GM12801 (cell line): ENCODE measurements at regions not wholly inside any gene's neighbourhood (a gene's known extent, or its start where the extent isn't known, plus 50 kb on each side); places are given as distances from the start of the nearest gene placed in this dataset.

Experiments
- TF ChIP-seq, protein P1 (sequence below): IDR thresholded peaks from one replicate; pipeline ENCODE4 v1.5.1; 2011; ENCODE audit warnings: control low read depth; ENCODE audit not compliant: insufficient read length; ENCODE audit errors: extremely low read depth

DNA sequence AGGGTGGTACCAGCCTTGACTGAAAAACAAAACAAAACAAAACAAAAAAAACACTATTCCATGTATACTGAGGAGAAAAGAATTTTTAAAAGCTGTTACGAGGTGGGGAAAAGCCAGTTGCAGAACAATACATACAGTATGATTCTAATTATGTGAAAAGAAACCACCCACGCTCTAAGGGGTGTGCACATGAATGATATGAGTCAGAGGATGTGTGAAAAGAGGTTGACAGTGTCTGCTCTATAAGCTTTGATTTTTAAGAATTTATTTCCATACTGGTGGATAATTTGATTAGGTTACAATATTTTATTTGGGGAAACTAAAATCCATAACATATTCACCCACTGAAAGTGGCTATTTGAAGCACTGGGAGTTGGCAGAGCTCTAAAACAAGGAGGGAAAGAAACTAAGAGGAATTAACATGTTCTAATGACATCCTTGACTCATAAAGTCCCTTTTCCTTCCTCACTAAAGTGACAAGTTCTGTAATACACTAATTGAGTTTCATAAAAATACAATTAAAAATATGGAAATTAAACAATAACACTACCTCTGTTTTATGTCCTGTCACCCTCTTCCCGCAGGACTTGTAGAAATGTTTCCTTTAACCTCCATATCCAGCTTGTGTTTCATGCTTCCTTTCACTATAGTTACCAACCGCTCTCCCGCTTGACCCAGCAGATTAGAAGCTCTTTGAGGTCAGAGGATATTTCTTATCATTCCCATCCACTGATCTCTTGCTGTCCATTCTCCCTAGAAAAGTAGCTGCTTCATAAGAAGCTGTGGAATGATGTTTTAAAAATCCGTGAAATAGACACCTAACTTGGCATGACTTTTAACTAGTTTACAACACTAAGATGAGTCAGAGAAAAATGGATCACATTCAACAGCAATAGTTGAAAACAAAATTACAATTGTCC is 118.6 kb upstream of the CCDC28A start:
- TF ChIP-seq, protein P1, sequence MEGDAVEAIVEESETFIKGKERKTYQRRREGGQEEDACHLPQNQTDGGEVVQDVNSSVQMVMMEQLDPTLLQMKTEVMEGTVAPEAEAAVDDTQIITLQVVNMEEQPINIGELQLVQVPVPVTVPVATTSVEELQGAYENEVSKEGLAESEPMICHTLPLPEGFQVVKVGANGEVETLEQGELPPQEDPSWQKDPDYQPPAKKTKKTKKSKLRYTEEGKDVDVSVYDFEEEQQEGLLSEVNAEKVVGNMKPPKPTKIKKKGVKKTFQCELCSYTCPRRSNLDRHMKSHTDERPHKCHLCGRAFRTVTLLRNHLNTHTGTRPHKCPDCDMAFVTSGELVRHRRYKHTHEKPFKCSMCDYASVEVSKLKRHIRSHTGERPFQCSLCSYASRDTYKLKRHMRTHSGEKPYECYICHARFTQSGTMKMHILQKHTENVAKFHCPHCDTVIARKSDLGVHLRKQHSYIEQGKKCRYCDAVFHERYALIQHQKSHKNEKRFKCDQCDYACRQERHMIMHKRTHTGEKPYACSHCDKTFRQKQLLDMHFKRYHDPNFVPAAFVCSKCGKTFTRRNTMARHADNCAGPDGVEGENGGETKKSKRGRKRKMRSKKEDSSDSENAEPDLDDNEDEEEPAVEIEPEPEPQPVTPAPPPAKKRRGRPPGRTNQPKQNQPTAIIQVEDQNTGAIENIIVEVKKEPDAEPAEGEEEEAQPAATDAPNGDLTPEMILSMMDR, result no peak

DNA sequence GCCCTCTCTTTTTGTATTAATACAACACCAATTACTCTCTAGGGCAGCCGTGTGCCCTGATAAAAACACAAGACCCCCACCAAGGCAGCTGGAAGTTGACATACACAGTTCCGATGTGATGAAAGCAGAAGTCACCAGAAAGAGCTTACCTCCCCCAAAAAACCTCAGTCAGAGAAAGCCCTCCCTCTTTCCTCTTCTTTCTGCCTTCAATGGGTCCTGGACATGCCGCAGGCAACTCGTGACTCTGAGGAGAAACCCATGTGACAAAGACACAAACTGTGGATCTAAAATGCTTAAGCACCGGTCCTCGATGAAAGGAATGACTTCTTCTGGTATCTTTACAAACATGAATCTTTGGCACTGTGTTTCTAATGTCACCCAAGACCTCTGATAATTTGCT is 117.7 kb upstream of the CCDC28A start:
- TF ChIP-seq, protein P1, result no peak

DNA sequence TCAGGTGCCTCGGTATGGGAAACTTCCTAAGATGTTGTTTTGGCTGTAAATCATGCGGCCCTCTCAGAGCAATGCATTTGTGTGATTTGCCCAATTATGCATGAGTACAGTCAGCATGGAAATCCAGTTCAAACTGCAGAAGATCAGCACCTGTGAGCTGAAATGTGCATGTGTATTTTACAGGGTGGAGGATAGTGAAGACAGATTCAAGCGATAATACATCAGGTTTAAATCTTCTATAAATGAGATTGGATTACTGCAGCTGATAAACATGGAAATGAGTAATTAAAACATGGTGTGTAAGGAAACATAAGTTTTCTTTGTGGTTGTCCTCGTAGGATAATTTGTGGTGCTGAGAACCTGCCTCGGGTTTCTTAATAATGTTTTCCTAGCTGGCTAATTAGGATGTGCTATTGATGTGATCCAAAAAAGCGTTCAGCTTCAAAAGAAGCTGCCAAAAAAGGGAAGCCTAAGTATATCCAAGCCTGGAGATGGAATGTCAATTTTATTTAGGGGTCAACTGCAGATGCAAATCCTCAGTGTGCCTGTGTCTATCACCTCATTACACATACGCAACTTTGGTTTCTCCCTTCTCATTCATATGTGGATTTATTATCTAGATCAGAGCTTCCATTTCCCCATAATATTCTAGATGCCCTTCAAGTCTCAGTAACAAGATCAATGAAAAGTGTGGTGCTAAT is 117.1 kb upstream of the CCDC28A start:
- TF ChIP-seq, protein P1, result no peak

DNA sequence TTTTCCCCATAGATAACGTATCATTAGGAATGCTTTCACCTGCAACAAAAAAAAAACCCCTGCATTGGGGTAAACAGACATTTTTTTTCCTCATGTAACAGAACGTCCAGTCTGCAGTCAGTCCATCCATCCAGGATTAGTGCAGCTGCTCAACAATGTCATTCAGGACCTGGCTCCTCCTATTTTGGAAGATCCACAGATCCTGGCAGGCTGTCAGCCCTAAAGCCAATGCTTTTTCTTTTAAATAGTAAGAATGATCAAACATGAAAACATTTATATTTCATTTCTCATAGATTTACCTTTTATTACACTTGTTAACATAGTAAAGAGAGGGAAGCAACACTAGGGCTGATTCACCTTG is 116.5 kb upstream of the CCDC28A start:
- TF ChIP-seq, protein P1, result no peak

DNA sequence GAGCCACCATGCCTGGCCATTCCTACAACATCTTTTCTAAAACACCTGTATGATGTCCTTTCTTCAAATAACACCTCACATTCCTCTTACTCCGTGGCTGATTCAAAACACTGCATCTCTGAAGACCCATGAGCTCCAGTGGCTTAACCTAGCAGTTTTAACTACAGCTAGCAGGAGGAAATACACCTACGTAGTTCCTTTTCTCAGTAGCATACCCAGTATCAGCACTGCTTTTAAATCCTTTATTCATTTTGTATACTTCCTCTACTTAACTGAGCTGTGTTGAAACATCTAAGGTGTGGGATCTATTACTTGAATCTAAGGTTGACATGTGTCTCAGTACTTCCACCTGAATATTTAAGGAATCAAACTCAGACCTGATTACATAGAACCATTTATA is 113.6 kb upstream of the CCDC28A start:
- TF ChIP-seq, protein P1, result no peak

DNA sequence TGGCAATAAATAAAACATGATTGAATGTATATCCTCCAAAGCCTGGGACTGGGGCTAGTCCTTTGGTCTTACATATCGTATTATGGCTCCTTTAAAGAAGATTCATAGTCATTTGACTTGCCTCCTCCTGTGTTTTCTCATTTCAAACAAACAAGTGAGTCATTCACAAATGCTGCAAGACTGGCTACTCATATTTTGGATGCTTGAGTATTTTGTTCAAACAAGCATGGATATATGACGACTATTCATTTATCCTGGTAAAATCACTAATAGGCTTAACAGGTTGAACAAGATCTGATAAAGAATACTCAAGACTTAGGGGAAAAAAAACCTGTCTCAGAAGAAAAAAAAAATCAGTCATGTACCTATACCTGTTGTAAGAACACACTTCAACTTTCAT is 111.1 kb upstream of the CCDC28A start:
- TF ChIP-seq, protein P1, result no peak

DNA sequence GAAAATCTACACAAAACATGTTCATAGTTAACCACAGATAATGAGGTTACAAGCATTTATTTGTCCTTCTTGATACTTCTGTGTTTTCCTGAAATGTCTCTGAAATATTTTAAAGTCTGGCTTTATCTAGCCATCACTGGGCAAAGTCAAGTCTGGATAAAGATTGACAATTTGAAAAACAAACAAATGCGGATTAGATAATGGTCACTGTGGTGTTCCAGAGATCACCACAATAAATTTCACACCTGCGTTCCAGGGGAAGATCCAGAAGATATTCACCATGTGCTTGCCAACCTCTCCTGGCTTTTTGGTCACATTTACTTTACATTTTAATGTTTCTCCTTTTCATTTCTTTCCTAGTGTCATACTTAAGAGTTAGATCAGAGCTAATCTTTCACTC is 109.7 kb upstream of the CCDC28A start:
- TF ChIP-seq, protein P1, result no peak
